ELF-1 (cell line): ENCODE measurements at regions not wholly inside any gene's neighbourhood (a gene's known extent, or its start where the extent isn't known, plus 50 kb on each side); places are given as distances from the start of the nearest gene placed in this dataset.
A peak's percentile ranks its signal among the peaks of the same experiment; 100 is the strongest.

Source experiments
- DNase-seq: peaks from one replicate; pipeline ENCODE4 v3.0.0-alpha.2; 2016; ENCODE audit warnings: low read depth, low spot score

GRCh38 chr16:9372934-9373890 lies 281.8 kb downstream of the HAPSTR1 start:
- DNase-seq, result peak; percentile 16

DNA sequence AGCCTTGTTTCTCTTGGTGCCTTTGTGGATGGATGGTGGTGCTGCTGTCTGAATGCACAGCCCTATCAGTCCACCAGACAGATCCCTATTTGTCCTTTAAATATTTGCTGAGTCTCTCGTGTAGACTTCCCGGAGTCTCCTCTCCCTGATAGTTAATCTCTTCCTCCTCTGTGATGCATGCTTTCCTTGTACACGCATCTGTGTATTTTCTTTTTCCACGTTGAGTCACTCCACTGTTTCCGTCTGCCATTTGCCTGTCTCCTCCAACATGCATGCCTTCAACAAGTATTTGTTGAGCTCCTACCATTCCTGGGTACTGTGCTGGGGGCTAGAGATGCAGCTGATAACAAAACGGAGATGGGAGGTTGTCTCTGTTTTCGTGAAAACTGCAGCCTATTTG lies 282.6 kb downstream of the HAPSTR1 start:
- no peak for DNase-seq

GRCh38 chr16:9378876-9379275 lies 287.4 kb downstream of the HAPSTR1 start:
- DNase-seq, result no peak

DNA sequence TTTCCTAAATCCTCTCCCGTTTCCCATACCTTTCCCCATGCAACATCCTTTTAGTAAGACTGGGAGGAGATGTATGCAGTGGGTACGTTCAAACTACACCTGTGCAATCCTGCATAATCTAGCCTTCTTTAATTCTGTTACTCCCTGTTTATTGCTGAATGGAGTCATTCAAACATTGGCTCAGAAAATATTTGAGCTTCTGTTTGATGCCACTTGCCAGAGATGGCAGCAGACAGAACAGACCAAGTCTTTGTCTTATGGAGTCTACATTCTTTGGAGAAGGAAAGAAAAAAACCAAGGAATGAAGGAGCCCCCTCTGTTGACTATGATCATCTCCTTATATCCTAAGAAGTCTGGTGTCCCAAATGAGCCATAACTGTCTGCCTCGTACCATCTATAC lies 288.8 kb downstream of the HAPSTR1 start:
- no peak for DNase-seq

DNA sequence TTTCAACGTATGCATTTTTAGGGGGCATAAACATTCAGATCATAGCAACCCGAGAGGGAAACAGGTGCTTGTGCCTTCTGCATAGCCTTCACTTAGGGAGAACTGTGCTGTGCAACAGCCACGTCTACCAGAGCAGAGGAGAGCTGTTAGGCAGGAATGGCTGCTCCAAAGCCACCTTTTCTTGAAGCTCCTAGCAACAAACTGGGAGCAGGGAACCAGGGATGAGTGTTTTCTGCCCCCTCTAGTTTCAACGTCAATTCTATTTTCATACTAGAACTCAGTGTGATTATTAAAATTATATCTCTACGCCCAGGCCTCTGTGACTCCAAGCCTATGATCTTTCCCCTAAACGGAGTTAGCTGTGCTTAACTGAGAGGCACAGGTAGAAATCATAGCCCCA lies 290.0 kb downstream of the HAPSTR1 start:
- no peak for DNase-seq

GRCh38 chr16:9381905-9382304 lies 290.5 kb downstream of the HAPSTR1 start:
- no peak for DNase-seq

- DNase-seq, result no peak
Observed at GRCh38 chr16:9383281-9383680, 291.8 kb downstream of the HAPSTR1 start.

- DNase-seq, result no peak
Observed at GRCh38 chr16:9384141-9384540, 292.7 kb downstream of the HAPSTR1 start.

DNA sequence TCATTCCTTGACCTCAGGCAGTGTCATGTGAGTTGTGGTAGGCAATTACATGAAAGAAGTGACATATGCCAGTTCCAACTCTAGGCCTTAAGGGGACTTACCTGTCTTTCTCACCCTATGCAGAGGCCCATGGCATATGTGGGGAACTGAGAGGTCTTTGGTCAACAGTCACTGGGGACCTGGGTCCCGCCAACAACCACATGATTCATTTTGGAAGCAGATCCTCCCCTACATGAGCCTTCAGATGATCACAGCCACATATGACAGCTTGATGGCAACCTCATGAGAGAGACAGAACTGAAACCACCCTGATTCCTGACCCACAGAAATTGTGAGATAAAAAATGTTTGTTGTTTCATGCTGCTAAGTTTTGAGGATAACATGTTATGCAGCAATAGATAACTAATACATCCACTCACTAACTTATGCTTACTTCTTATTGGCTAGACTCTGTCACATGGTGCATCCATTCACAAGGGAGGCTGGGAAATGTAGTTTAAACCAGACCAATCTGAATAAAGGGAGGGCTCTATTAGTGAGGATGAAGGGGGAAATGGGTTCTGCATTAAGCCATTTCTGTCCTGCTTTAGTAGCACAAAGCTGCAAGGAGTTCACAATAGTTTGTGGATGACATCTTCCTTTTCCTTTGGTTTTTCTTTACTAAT lies 298.2 kb downstream of the HAPSTR1 start:
- no peak for DNase-seq

DNA sequence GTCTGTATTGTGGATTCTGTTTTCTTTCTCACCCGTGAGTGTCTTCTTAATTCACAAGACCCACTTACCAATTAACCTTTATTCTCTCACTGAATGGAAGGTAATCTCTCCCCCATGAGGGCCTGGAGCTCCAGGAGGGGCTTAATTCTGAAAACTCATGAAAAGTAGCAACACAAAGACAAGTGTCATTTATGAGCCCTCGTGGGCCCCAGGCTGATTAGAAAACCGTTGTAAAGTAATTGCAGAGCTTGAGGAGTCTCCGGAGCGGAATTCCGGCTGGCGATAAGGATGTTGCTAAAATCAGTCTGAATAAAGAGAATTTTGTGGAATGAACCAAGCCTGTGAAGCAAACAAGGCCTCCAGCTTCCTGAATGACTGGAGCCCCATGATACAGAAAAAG lies 301.5 kb downstream of the HAPSTR1 start:
- DNase-seq, result no peak

- no peak for DNase-seq
Observed at GRCh38 chr16:9393591-9393990, 302.1 kb downstream of the HAPSTR1 start.

- DNase-seq, result no peak
Observed at GRCh38 chr16:9395958-9396359, 304.5 kb downstream of the HAPSTR1 start.

- no peak for DNase-seq
Observed at GRCh38 chr16:9399573-9399972, 308.1 kb downstream of the HAPSTR1 start.

- DNase-seq, result no peak
Observed at GRCh38 chr16:9401173-9401572, 309.7 kb downstream of the HAPSTR1 start.

DNA sequence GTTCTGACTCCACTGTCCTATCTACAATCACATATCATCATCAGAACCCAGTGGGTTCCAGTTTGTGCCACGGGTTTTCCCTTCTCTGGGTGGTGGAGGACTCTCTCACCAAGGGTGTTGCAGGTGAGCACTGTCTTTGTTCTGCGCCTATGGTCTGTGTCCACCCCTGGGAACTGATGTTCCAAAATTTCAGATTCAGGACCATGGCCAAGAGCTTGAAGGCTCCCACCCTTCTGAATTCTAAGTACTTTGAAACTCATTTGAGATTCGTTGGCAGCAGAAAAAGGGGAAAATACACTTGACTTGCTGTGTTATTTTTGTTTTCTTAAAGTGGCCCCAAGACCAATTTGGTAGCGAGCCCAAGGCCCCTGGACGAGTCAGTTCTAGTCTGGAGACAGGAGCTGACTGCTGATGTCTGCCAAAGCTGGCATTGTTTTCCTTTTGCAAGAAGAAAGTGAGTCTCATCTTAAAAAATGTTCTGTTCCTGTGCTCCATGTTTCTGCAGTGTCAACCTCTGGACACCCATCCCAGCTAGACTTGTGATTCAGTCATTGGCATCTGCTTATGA lies 310.9 kb downstream of the HAPSTR1 start:
- DNase-seq, result no peak

DNA sequence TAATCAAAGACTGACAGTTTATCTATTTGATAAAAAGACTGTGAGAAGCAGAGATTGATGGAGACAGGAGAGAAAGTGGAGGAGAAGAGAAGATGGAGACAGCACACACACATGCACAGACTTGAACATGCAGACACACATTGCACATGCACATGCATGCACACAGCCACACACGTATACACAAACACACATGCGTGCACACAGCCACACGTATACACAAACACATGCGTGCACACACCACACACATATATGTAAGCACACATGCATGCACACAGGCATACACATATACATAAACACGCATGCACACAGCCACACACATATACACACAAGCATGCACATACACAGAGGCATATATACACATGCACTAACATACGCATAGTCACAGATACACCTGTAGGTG lies 313.4 kb downstream of the HAPSTR1 start:
- no peak for DNase-seq

GRCh38 chr16:9406038-9406712 lies 314.7 kb downstream of the HAPSTR1 start:
- no peak for DNase-seq

- DNase-seq, result no peak
Observed at GRCh38 chr16:9407206-9407758, 315.8 kb downstream of the HAPSTR1 start.

GRCh38 chr16:9408297-9408878 lies 316.9 kb downstream of the HAPSTR1 start:
- no peak for DNase-seq

- DNase-seq, result no peak
Observed at GRCh38 chr16:9409560-9410493, 318.4 kb downstream of the HAPSTR1 start.
